Osteoblast (primary cell): ENCODE measurements at regions not wholly inside any gene's neighbourhood (a gene's known extent, or its start where the extent isn't known, plus 50 kb on each side); places are given as distances from the start of the nearest gene placed in this dataset.

Source experiments
- DNase-seq: peaks from one replicate; pipeline ENCODE4 v3.0.0; 2011; ENCODE audit warnings: low spot score, mixed read lengths; ENCODE audit not compliant: insufficient read length; ENCODE audit errors: missing footprints
- H2AFZ ChIP-seq: 2 replicates; pipeline ENCODE4 v1.6.0; 2011; ENCODE audit warnings: mild to moderate bottlenecking, low read length
- H3K27ac ChIP-seq: 2 replicates; pipeline ENCODE4 v1.5.1; 2011; ENCODE audit warnings: mild to moderate bottlenecking, low read depth, low read length, moderate library complexity
- H3K27me3 ChIP-seq: 2 replicates; pipeline ENCODE4 v1.6.0; 2012; ENCODE audit warnings: mild to moderate bottlenecking, control low read depth, inconsistent platforms, low read length, moderate library complexity; ENCODE audit not compliant: insufficient read depth
- H3K36me3 ChIP-seq: 2 replicates; pipeline ENCODE4 v1.5.1; 2011; ENCODE audit warnings: mild to moderate bottlenecking, low read length, control low read depth, moderate library complexity; ENCODE audit not compliant: insufficient read depth
- H3K4me1 ChIP-seq: 2 replicates; pipeline ENCODE4 v1.5.1; 2011; ENCODE audit warnings: mild to moderate bottlenecking, low read length, control low read depth, moderate library complexity; ENCODE audit not compliant: insufficient read depth
- H3K4me2 ChIP-seq: 2 replicates; pipeline ENCODE4 v1.6.0; 2011; ENCODE audit warnings: mild to moderate bottlenecking, low read length; ENCODE audit not compliant: insufficient read depth
- H3K4me3 ChIP-seq: fragments of 200-600 bp; sonication (generic); 3 replicates; pipeline ENCODE4 v1.5.1; 2012; ENCODE audit warnings: mild to moderate bottlenecking, low read length, inconsistent platforms; ENCODE audit not compliant: insufficient read depth
- H3K79me2 ChIP-seq: 2 replicates; pipeline ENCODE4 v1.6.0; 2012; ENCODE audit warnings: mild to moderate bottlenecking, low read length, control low read depth, inconsistent platforms; ENCODE audit not compliant: insufficient read depth
- H3K9me3 ChIP-seq: 2 replicates; pipeline ENCODE4 v1.5.1; 2011; ENCODE audit warnings: low read depth, low read length, control low read depth
- H4K20me1 ChIP-seq: 2 replicates; pipeline ENCODE4 v1.6.0; 2012; ENCODE audit warnings: mild to moderate bottlenecking, low read length, control low read depth; ENCODE audit not compliant: insufficient read depth
- TF ChIP-seq, protein P1 (sequence below): IDR thresholded peaks from 2 replicates; pipeline ENCODE4 v1.5.1; 2011; ENCODE audit warnings: mild to moderate bottlenecking, low read depth, low read length, moderate library complexity; ENCODE audit errors: extremely low read depth

DNA sequence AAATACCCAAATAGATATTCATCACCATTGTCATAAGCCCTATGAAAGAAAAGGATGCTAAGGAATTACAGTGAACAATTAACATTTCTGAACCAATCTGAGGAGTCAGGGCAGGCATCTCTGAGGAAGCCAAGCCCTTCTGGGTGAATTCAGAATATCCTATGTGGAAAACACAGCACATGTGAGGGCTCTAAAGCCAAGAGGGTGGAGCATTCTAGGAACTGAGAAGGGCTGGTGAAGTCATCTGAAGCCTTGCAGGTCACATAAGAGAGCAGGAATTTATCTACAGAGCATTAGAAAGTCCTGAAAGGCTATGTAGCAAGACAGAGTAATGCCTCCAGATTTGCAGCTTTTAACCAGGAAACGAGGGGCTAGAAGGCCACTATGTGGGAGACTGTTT lies 195.7 kb downstream of the SPATA18 start:
- Histone ChIP-seq H4K20me1 (no peaks in the 10 kb centered on the region), H2AFZ (no peak overlapping the region), H3K27ac (no peak overlapping the region), H3K36me3 (no peaks in the 10 kb centered on the region), H3K4me3 (no peak overlapping the region), H3K79me2 (no peaks in the 10 kb centered on the region), H3K4me2 (no peak overlapping the region), H3K27me3 (peaks cover 3% of the 10 kb centered on the region), H3K9me3 (peaks cover 2% of the 10 kb centered on the region), H3K4me1 (peaks cover 2% of the 10 kb centered on the region)
- TF ChIP-seq, protein P1, sequence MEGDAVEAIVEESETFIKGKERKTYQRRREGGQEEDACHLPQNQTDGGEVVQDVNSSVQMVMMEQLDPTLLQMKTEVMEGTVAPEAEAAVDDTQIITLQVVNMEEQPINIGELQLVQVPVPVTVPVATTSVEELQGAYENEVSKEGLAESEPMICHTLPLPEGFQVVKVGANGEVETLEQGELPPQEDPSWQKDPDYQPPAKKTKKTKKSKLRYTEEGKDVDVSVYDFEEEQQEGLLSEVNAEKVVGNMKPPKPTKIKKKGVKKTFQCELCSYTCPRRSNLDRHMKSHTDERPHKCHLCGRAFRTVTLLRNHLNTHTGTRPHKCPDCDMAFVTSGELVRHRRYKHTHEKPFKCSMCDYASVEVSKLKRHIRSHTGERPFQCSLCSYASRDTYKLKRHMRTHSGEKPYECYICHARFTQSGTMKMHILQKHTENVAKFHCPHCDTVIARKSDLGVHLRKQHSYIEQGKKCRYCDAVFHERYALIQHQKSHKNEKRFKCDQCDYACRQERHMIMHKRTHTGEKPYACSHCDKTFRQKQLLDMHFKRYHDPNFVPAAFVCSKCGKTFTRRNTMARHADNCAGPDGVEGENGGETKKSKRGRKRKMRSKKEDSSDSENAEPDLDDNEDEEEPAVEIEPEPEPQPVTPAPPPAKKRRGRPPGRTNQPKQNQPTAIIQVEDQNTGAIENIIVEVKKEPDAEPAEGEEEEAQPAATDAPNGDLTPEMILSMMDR = no peak
- no peak for DNase-seq

GRCh38 chr4:52247941-52248340 lies 196.8 kb downstream of the SPATA18 start:
- H4K20me1 ChIP-seq = no peaks in the 10 kb centered on the region
- DNase-seq = no peak

DNA sequence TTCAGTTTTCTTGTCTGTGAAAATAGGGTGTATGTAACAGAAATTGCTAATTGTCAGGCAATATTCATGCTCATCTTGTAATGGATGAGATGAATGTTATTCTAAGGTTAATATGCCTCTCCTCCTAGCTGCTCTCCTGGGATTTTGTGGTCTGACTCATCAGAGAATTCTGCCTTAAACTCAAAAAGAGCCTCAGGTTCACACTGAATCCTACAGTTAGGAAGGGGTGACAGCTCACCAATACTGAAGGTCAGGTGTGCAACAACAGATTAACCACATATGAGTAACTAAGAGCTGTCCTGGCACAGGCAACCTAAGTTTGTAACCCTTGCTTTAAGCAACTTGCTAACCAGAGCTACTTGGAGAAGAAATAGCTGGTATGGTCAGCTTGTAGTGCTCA lies 197.7 kb downstream of the SPATA18 start:
- H4K20me1 ChIP-seq = no peaks in the 10 kb centered on the region
- H3K4me3 ChIP-seq = no peak overlapping the region
- no peak overlapping the region for H3K27ac ChIP-seq
- peaks cover 6% of the 10 kb centered on the region for H3K9me3 ChIP-seq
- H3K4me2 ChIP-seq = no peak overlapping the region
- H3K36me3 ChIP-seq = no peaks in the 10 kb centered on the region
- H3K27me3 ChIP-seq = peaks cover 3% of the 10 kb centered on the region
- no peaks in the 10 kb centered on the region for H3K79me2 ChIP-seq
- no peak for DNase-seq
- H3K4me1 ChIP-seq = peaks cover 2% of the 10 kb centered on the region
- H2AFZ ChIP-seq = no peak overlapping the region
- TF ChIP-seq, protein P1 = no peak

More at GRCh38 chr4:52247941-52248340, 196.8 kb downstream of the SPATA18 start:
- Histone ChIP-seq H3K4me1 (peaks cover 2% of the 10 kb centered on the region), H3K27me3 (peaks cover 3% of the 10 kb centered on the region), H3K79me2 (no peaks in the 10 kb centered on the region), H3K36me3 (no peaks in the 10 kb centered on the region), H3K9me3 (peaks cover 6% of the 10 kb centered on the region), H3K4me3 (no peak overlapping the region), H3K4me2 (no peak overlapping the region), H3K27ac (no peak overlapping the region), H2AFZ (no peak overlapping the region)
- TF ChIP-seq, protein P1 = no peak

DNA sequence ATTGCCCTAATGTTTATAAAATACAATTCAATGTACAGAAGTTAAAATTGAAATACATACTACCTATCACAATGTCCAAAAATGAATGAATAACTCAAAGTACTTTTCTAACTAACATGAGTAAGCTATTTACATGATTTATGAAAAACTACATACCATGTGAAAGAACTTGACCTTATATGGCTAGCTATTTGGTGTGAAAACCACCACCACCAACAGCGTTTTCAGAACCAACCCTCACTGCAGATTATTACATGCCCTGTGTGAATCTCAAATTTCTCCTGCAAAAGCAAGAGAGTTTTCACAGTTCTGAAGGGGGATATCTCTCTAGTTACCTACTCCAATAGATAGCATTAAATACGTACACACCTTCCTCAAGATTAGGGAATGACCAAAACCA lies 198.5 kb downstream of the SPATA18 start:
- Histone ChIP-seq H3K36me3 (no peaks in the 10 kb centered on the region), H3K4me1 (peaks cover 2% of the 10 kb centered on the region), H3K27me3 (peaks cover 3% of the 10 kb centered on the region), H3K9me3 (peaks cover 6% of the 10 kb centered on the region), H4K20me1 (no peaks in the 10 kb centered on the region), H2AFZ (no peak overlapping the region), H3K79me2 (no peaks in the 10 kb centered on the region), H3K4me2 (no peak overlapping the region), H3K4me3 (no peak overlapping the region), H3K27ac (no peak overlapping the region)
- TF ChIP-seq, protein P1 = no peak
- DNase-seq = no peak
